M059J (cell line): ENCODE measurements at regions not wholly inside any gene's neighbourhood (a gene's known extent, or its start where the extent isn't known, plus 50 kb on each side); places are given as distances from the start of the nearest gene placed in this dataset.
A peak's percentile ranks its signal among the peaks of the same experiment; 100 is the strongest.

ENCODE experiments used
- DNase-seq: peaks from one replicate; pipeline ENCODE4 v3.0.0-alpha.2; 2012; ENCODE audit warnings: low read depth

DNA sequence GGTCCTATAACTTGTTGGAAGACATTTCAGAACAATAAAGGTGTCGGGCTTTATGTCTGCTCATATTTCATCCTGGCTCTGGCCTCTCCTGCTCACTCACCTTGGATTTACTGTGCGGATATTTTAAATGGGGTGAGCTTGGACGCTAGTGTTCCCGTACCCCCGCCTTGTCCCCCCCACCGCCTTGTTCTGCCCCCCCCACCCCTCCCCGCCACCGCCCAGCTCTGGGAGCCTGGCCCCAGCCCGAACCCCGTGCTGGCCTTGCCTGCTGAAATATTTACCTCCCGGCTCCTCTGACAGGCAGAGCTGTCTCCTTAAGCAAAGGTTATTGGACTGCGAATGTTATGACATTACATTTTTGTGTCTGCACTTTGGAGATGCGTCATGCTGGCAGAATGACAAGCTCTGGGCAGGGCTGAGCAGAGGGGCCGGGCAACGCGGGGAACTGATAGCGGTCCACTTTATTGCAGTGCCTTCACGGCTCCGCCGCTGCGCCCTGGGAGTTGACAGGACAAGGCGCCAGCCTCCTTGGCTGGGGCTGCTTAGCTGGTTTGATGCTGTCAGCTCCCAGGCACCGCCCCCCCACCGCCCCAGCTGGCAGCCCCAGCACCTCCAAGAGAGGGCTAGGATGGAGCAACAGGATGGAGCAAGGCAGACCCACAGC lies 222.5 kb upstream of the GSE1 start:
- peak; percentile 97 for DNase-seq

DNA sequence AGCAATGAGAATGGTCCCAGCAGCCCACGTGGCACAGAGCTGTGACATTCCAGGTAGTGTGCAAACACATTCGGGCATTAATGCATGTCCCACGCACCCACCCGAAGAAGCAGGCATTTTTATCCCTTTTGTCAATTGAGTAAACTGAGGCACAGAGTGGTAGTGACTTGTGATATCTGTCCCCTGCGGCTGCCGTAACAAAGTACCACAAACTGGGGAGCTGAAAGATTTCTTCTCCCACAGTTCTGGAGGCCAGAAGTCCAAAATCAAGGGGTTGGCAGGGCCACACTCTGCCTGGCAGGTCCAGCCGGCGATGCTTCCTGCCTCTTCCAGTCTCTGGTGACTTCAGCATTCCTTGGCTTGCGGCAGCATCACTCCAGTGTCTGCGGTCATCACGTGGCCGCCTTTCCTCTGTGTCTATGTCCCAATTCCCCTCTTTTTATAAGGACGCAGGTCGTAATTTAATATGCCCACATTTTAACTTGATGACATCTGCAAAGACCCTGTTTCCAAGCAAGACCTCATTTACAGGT lies 221.9 kb upstream of the GSE1 start:
- no peak for DNase-seq

DNA sequence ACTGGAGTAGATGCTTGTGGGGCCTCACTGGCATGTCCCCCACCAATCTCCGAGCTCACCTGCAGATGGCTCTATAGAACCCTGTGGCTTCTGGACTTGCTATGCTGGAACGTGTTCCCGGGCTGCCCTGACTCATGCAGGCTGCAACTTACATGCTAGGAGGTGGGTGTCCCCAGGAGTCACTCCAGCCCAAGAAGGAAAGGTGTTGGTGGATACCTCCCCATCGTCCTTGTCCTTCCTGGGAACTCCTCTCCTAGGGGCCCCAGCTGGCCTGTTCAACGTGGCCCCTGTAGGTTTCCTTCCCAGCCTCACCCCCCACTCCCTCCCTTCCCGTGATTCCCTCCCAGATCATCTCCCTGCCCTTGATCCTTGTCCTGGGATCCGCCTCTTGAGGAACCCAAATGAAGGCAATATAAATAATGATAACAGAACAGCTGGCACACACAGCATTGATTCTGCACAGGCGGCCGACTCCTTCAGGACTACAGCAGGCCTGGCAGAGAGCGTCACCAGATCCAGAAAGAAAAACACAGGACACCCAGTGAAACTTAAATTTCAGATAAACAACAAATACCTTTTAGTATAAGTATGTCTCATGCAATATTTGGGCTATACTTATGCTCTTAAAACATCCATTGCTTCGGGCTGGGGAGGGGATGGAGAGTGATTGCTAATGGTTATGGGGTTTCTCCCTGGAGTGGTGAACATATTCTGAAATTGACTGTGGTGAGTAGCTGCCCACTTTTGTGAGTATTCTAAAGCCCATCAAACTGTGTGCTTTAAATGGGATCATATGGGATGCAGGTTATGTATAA lies 221.1 kb upstream of the GSE1 start:
- DNase-seq: no peak

DNA sequence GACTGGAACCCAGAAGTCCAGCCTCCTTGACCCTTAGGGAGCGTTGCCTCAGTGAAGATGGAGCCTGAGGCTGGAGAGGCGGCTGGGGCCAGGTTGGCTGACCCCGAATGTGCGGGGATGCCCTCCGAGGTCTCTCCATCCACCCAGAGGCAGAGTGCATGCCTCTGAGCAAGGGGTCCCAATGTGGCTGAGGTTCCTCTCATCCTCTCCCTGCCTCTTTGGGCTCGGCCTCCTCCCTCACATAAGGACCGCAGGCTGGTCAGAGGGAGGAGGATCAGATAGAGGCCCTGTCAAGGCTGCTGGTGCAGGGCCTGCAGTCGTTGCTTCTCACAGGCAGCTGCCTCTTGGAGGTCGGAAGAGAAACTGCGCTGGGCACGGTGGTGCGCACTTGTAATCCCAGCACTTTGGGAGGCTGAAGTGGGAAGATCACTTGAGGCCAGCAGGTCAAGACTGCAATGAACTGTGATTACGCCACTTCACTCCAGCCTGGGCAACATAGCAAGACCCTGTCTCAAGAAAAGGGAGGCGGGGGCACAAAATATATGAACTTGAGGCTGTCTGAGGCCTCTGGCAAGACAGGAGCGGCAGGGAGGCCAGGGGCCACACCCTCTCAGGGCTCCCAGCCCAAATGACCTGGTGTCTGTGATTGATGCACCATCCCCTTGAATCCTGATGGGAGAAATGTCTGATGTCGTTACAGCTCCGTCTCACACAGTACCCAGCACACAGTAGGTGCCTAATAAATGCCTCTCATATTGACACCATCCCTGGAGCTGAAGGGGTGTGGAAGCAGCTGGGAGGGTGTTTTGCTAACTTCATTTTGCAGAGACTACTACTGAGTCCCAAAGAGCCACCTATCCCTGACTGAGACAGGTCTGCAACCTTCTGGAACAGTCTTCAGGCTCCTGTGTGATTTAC lies 220.1 kb upstream of the GSE1 start:
- no peak for DNase-seq

DNA sequence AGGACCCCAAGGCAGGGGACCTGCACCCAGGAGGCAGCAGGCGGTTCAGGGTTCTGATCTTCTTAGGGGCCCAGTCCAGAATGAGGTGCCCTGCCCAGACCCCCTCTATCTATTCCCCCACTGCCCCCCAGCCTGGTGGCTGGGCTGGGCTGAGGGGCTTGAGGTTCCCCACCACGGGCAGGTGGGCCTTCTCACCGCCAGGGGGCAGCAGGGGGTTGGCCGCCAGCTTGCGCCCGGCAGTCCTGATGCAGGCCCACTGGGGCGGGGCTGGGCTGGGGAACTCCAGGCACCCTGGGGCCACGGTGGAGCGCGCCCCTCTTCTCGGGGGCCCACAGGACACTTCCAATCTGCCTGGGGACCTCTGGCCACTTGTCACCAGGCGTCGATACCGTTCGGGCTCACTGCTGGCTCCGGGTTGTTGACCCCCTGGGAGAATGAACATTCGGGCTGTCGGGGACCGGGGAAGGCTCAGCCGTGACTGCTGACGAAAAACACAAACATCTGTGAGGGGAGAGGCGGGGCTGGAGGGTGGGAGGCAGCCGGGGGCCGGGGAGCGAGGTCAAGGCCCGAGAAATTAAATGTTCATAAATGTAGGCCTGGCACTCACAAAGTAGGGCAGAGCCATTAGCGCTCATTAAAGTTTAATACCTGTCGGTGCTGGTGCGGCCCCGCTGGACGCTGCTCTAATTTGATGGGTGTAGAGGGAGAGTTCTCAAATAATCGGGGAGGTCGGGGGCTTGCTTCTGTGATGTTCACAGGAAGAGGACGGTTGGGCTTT lies 219.3 kb upstream of the GSE1 start:
- no peak for DNase-seq

DNA sequence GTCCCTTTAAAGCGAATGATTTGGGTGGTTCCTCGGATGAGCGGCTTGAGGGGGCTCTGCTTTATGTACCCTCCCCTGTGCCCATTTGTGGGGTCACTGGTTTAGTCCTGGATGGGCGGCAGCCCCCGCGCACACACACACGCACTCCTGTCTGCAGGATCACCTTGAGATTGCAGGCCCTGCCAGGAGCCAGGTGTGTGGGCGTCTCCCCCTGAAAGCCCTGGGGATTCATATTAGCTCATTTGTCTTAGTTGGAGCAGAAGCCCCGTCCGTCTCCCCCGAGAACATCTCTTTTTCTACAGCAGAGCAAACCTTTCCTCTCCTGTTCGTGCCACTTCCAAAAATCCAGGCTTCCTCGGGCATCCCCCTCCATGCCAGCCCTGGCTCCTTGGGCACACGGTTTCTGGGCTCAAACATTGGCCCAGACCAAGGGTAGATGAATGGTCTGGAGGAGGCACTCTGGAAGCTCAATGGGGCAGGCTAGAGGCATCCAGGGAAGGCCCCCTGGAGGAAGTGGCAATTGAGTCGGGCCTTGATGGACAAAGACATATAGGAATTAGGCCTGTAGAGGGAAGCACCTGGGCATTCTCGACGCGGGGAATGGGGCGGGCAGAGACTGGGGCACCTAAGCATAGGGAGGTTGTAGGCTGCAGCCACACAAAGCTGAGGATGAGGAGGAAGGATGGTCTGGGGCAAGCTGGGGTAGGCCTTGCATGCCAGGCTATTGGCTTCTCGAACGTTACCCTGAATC lies 218.5 kb upstream of the GSE1 start:
- no peak for DNase-seq

DNA sequence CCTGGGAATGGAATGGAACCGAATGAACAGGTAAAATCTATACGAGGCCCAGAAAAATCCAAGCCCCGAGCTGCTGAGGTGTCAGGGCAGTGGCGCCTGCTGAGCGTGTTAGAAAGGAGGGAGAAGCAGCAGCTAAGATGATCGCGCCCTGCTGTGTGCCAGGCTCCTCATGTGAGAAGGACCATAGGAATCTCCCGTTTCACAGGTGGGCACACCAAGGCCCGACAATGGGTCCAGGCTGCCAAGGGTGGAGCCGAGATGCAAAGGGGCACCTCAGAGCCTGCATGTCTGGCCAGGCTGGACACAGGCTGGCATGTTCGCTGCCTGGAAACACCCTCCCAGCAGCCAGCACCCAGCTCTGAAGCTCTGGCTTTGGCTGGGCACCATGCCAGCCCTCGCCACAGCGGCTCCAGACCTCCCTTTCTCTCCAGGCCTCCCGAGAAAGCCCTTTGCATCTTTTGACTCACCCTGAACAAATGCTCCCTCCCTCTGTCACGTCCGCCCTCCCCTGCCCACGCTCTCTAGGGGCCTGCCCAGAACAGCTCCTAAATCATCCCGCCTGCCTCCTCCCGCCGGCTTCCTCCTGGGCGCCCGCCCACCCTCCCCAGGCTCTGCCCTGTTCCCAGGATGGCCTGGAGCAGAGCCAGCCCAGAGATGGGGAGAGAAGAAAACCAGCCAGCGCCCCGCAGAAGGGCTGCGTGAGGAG lies 217.8 kb upstream of the GSE1 start:
- DNase-seq: peak; percentile 99

DNA sequence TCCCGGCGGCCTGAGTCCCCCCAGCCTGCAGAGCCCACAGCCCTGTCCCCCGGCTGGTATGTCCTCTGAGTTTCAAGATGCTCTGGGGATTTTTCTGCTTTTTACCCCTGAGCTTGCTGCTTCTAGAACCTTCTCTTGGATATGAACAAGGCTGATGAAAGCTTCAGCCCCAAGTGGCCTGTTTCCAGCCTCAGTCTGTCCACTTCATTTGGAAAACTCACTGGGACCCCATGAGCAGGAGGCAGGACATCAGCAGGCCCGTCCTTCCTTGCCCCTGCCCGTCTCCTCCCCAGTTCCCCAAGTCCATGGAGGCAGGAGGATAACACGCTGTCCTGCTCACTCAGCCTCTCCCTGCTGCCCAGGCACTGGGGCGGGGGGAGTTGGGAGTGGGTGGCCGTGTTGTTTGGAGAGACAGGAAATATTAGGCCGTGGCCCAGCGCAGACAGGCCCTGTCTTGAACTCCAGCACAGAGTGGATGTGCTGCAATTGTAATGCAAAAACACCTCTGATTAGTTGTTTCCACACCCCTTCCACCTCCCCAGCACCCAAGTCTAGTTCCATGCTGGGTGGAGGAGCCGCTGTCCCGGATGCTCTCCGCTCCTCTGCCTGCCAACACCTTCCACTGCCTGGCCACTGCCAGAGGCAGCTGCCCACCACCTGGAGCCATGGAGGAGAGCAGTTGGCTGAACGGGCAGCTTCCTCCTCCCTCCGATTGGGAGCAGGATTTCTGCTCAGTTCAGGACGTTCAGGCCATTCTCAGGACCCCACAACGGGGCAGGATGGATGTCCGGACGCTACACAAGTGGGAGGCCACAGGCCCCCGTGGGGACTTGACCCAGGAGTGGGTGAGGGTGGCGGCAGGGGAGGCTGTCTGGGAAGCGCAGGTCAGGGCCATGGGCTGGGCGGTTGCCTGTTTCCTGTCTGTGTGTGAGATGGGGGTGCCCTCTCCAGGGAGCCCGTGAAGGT lies 216.9 kb upstream of the GSE1 start:
- DNase-seq: no peak

DNA sequence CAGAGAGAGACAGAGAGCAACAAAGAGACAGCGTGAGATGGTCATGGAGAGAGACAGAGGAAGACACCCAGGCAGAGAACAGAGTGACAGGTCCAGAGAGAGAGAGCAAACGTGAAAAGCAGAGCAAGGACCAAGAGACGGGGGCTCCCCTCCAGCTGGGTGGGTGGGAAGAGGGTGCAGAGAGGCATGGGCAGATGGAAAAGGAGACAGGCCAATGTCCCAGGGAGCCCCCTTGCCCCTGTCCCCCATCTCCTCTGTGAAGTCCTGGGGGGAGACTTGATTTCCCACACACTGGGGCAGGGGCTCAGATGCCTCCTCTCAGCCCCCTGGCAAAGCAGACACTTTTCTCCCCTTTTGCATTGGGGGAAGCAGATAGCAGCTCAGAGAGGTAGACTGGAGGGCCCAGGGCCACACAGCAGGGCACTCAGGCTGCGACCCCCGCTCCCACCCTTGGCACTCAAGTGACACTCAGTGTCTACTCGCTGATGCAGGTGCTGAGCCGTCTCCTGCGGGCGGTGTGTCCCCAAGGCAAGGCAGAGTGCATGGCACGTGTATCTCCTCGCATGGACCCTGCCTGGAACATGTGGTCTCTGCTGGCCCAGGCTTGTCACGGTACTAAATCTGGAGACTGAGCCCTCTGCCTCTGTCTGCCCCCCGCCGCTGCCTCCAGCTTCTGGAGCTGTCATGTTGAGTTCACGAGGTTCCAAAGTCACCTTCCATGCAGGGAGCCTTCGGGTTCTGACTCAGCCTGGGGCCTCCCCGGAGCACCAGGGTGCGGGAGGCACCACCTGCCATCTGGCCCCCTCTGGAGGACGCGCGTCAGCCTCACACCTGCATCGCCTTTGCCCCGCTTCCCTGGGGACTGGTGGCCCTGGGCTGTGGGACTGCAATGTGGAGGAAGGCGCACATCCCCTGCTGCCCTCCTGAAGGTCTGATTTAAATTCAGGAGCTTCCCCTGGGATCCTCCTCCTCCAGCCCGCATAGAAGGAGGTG lies 215.9 kb upstream of the GSE1 start:
- DNase-seq: no peak

DNA sequence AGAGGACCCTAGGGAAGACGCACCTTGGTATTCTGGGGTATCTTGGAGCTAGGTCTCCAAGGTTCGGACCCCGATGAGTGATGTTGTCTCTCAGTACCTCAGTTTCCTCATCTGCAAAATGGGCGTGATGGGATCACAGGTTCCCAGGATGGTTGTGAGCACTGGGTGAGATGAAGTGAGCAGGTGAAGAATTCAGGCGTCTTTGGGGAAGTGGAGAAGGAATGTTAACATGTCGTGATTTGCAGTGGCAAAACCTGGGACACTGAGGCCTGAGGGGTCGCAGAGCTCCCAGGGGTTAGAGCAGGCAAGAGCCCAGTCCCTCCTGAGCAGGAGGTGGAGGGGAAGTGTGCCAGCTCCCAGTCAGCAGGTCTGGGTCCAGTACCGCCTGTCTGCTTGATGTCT lies 215.1 kb upstream of the GSE1 start:
- no peak for DNase-seq

DNA sequence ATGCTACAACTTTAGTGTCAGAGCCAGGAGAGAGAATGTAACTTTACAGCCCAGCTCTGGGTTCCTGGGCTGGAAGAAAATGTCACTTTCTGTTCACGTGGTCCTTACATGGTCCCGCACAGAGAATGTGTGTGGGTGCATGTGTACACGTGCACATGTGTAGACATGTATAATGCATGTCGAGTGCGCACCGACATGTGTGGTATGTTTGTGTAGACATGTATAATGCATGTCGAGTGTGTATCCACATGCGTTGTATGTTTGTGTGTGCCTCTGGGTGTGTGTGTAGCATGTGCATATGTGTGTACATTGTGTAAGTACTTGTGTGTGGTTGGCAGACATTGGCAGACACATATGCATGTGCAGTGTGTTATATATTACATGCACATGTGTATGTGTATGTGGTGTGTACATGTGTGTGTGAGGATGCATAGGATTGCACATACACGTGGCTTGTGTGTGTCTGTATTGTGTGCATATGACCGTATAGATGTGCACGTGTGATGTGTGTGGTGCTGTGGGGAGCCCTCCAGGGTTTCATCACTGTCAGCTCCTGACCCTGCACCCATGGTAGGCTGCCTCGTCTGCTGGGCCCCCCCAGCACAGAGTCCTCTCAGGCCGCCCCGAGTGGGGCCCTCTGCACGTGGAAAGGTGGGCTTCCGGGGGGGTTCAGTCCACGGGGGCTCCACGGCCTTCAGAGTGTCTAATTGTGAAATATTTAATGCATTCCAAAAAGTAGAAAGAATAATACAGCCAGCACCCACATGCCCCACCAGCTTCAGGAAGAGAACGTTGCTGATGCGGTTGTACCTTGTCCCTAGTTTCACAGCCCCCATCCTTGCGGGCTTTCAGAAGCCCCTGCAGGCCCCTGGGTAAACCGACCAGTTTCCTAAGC lies 214.2 kb upstream of the GSE1 start:
- DNase-seq: no peak

DNA sequence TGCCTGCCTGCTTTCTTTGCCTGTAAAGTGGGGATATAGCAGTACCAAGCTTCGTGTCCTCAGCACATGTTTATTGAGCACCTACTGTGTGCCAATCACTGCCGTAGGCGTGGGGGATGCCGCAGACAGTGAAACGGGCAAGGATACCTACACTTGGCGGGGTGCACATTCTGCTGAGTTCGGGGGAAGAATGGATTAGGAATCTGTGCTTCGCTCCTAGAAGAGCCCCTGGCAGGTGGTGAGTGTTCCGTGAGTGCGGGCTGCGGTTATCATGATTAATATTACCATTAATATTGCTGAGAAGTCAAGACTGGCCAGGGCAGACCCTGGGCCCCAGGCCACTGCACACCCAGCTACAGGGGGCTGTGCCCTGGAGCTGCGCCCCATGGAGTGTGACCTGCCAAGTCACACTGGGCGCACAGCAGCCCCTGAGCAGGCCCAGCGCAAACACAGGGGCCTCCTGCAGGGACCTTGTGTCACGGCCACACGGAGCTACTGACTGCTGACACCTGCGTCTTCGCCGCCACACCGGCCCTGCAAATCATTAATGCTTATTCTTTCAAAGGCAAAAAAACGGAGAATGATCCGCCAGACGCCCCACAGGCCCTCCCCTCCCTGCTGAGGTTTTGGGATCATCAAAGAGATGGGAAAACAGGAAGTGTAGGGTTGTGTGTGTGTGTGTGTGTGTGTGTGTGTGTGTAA lies 213.4 kb upstream of the GSE1 start:
- DNase-seq: no peak

DNA sequence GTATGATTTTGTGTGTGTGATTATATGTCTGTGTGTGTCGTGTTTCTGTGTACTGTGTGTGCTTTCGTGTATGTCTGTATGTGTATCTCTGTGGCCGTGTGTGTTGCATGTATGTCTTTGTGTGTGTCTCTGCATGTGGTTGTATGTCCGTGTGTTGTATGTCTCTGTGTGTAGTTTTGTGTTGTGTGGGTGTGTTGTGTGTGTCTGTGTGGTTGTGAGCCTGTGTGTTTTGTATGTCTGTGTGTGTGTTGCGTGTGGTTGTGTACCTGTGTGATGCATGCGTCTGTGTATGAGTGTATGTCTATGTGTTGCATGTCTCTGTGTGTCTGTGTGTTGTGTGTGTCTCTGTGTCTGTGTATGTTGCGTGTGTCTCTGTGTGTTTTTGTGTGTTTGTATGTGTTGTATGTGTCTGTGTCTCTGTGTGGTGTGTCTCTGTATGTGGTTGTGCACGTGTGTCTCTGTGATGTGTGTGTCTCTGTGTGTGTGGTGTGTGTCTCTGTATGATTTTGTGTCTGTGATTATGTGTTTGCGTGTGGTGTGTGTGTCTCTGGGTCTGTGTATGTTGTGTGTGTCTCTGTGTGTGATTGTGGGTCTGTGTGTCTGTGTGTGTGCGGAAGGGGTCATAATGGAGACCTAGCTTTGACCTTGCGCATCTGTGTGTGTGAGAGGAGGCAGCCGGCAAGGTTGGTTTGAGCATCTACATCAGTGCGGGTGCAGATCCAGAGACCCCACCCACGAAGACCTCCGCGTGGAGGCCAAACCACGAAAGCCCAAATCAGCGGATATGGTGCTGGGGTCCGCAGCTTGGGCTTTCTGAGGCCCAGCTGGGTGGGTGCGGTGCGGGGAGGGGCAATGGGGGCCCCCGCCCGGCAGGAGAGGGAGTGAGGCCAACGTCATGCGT lies 212.6 kb upstream of the GSE1 start:
- DNase-seq: no peak

DNA sequence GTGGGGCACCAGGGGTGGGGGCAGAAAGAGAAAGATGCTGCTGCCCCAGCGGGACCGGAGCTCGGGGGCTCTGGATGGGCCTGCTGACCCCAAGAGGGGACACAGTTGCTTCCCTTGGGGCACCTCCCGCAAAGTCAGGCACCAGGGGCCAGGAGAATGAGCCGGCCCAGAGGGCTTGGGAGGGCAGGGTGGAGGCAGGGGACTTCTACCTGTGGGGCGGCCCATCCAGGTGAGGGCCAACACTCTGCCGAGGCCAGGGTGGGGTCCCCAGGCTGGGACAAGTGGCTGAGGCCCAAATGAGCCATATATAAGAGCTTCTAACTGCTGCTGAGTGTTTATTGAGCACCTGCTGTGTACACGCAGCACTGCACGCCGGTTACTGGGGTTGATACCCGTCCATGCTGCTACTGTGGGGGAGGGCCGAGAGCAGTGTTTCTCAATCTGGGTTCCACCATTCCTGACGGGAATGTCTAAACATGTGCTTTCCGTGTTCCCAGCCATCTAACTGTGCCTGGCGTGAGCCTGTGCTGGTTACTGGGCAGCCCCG lies 211.7 kb upstream of the GSE1 start:
- no peak for DNase-seq
